ENCODE measurements at regions not wholly inside any gene's neighbourhood (a gene's known extent, or its start where the extent isn't known, plus 50 kb on each side); places are given as distances from the start of the nearest gene placed in this dataset.

DNA sequence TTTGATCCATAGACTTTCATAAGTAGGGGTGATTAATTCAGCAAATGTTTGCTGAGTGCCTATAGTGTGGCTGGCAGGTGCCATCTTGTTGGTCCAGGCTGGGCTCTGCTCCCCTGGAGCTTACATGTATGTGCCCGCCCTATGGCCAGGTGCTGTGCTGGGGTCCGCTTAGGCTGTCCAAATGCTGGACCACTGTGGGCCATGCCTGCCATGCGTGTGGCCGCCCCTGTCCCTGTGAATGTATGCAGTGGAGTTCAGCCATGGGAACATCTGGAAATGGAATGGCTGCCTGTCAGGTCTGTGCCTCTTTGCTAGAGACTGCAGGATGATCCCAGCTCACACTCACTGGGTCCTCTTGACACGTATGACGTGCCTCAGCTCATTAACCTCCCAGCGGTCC lies 594.6 kb downstream of the TBC1D22A start:
- Histone ChIP-seq H2BK20ac (ENCODE audit: low read depth, low read length) (no peak overlapping the region), H3K4ac (ENCODE audit: low read depth, low read length) (no peak overlapping the region)
- TF ChIP-seq CTCF (conservative IDR thresholded peaks at IDR 0.05; ENCODE audit: low read depth, low read length): no peak
- TF ChIP-seq MAFK (IDR thresholded peaks at IDR 0.05; ENCODE audit: low read depth, low read length): no peak
- no peak for TF ChIP-seq RCOR1 (IDR thresholded peaks at IDR 0.05; ENCODE audit: insufficient replicate concordance, low read length)
- TF ChIP-seq MXI1 (IDR thresholded peaks at IDR 0.05; ENCODE audit: borderline replicate concordance, low read depth, low read length): no peak

More for the DNA sequence above, 594.6 kb downstream of the TBC1D22A start:
- in situ Hi-C loops (cut with MboI; ENCODE audit: low sequenced_read_pairs): no loop called here
- Histone ChIP-seq H3K9me3 (ENCODE audit: control insufficient read depth, insufficient read depth, low read length) (peaks cover 4% of the 10 kb centered on the region; the same call in 1 of the 2 replicates), H3K27ac (ENCODE audit: insufficient read depth, low read length) (no peak overlapping the region), H2AK9ac (replicated peaks; ENCODE audit: low read depth, low read length, poor library complexity) (no peak overlapping the region), H3K14ac (replicated peaks; ENCODE audit: low read depth, low read length) (no peak overlapping the region), H4K20me1 (ENCODE audit: insufficient read depth, low read length) (no peaks in the 10 kb centered on the region), H4K91ac (ENCODE audit: insufficient read depth, low read depth, low read length) (no peak overlapping the region), H3K9ac (ENCODE audit: low read depth, low read length) (no peak overlapping the region), H2BK5ac (ENCODE audit: low read depth, low read length, poor library complexity, severe bottlenecking) (no peak overlapping the region), H4K8ac (ENCODE audit: low read depth in 2 of 2, low read length in 2 of 2) (no peak overlapping the region), H3K27me3 (ENCODE audit: control insufficient read depth, insufficient read depth, low read length) (no peaks in the 10 kb centered on the region), H3K18ac (ENCODE audit: low read depth, low read length) (no peak overlapping the region), H2AFZ (replicated peaks; ENCODE audit: low read length, poor library complexity) (no peak overlapping the region), H2AK5ac (ENCODE audit: low read depth, low read length) (no peak overlapping the region), H3K23ac (ENCODE audit: low read depth, low read length) (no peak overlapping the region), H3K56ac (ENCODE audit: extremely low read depth, insufficient read depth, low read length) (no peak overlapping the region), H3K36me3 (ENCODE audit: control insufficient read depth, insufficient read depth, low read length) (no peaks in the 10 kb centered on the region), H3K4me3 (ENCODE audit: insufficient read depth, low read depth, low read length) (no peak overlapping the region), H3K4me2 (ENCODE audit: low read depth, low read length) (no peak overlapping the region), H2BK120ac (ENCODE audit: low read depth, low read length) (no peak overlapping the region), H3K4me1 (ENCODE audit: control insufficient read depth, insufficient read depth, low read length) (no peaks in the 10 kb centered on the region), H3K9me1 (ENCODE audit: insufficient read depth, low read length) (no peaks in the 10 kb centered on the region), H4K5ac (ENCODE audit: low read depth, low read length) (no peak overlapping the region), H2BK15ac (ENCODE audit: low read depth, low read length) (no peak overlapping the region), H3K79me1 (ENCODE audit: low read depth in 1 of 2, low read length in 2 of 2) (no peaks in the 10 kb centered on the region)
- dilution Hi-C loops (cut with HindIII; ENCODE audit: low sequenced_read_pairs, unreplicated experiment): no loop called here
- POLR2A ChIA-PET (ENCODE audit: unreplicated experiment): no interaction called here
- no TSS peak for BruUV-seq (replicated peaks)
- 79% methylated on average over 4 of the region's 7 CpGs; no CpG with 5 or more reads in 1 of the 2 experiments for WGBS, 2 experiments (ENCODE audit: extremely low coverage in 2 of 2, insufficient read length in 1 of 2)
- intact Hi-C loops (cut with micrococcal nuclease): no loop called here
- no peak for DNase-seq
- CTCF ChIA-PET: no interaction called here
- no peak for ATAC-seq (ENCODE audit: low read depth)

Data from IMR-90 (cell line).